ENCODE measurements at regions not wholly inside any gene's neighbourhood (a gene's known extent, or its start where the extent isn't known, plus 50 kb on each side); places are given as distances from the start of the nearest gene placed in this dataset.

- intact Hi-C loops (cut with DNase I): no loop called here
- 71 to 77% methylated on average over 11 of the region's 11 CpGs for whole genome bisulfite sequencing, 2 donors
Observed at GRCh38 chr15:37818152-37818677, 116.2 kb upstream of the TMCO5A start.

GRCh38 chr15:37819191-37819590 is 115.2 kb upstream of the TMCO5A start:
- Histone ChIP-seq H3K4me1 (no peaks in the 10 kb centered on the region), H3K4me3 (no peak overlapping the region), H3K27me3 (no peaks in the 10 kb centered on the region), H3K27ac (no peak overlapping the region), H3K9me3 (no peaks in the 10 kb centered on the region), H3K36me3 (replicated peaks in 1 of 2; ENCODE audit: insufficient read depth in 1 of 2, low read depth in 2 of 2) (no peaks in the 10 kb centered on the region)
- no peak for TF ChIP-seq CTCF (IDR thresholded peaks at IDR 0.05)
- no peak for TF ChIP-seq POLR2A (IDR thresholded peaks at IDR 0.05)
- intact Hi-C loops (cut with DNase I): no loop called here
- DNase-seq: no peak
- ATAC-seq: no peak
- WGBS, 2 donors: 36 to 67% methylated on average over 1 of the region's 1 CpG

More at GRCh38 chr15:37818152-37818677, 116.2 kb upstream of the TMCO5A start:
- Histone ChIP-seq H3K27ac (no peak overlapping the region), H3K27me3 (no peaks in the 10 kb centered on the region), H3K4me3 (no peak overlapping the region), H3K4me1 (no peaks in the 10 kb centered on the region), H3K9me3 (no peaks in the 10 kb centered on the region), H3K36me3 (replicated peaks in 1 of 2; ENCODE audit: insufficient read depth in 1 of 2, low read depth in 2 of 2) (no peaks in the 10 kb centered on the region)
- ATAC-seq (no peak), DNase-seq (no peak)
- TF ChIP-seq CTCF (IDR thresholded peaks at IDR 0.05): no peak
- no peak for TF ChIP-seq POLR2A (IDR thresholded peaks at IDR 0.05)

- no peak overlapping the region for H3K27ac ChIP-seq
- intact Hi-C loops (cut with DNase I): no loop called here
- no peaks in the 10 kb centered on the region for H3K9me3 ChIP-seq
- no peak overlapping the region for H3K4me3 ChIP-seq
- H3K27me3 ChIP-seq: no peaks in the 10 kb centered on the region
- DNase-seq (no peak), ATAC-seq (no peak)
- 71 to 74% methylated on average over 10 of the region's 10 CpGs for WGBS, 2 donors
- no peak for TF ChIP-seq POLR2A (IDR thresholded peaks at IDR 0.05)
- TF ChIP-seq CTCF (IDR thresholded peaks at IDR 0.05): no peak
- no peaks in the 10 kb centered on the region for H3K36me3 ChIP-seq (replicated peaks in 1 of 2; ENCODE audit: insufficient read depth in 1 of 2, low read depth in 2 of 2)
- H3K4me1 ChIP-seq: no peaks in the 10 kb centered on the region
Observed at GRCh38 chr15:37820380-37821128, 113.9 kb upstream of the TMCO5A start.

GRCh38 chr15:37823601-37824275 is 110.7 kb upstream of the TMCO5A start:
- intact Hi-C loops (cut with DNase I): no loop called here
- 71 to 77% methylated on average over 10 of the region's 10 CpGs for WGBS, 2 donors
- TF ChIP-seq POLR2A (IDR thresholded peaks at IDR 0.05) (no peak), CTCF (IDR thresholded peaks at IDR 0.05) (no peak)

More at GRCh38 chr15:37823601-37824275, 110.7 kb upstream of the TMCO5A start:
- ATAC-seq (no peak), DNase-seq (no peak)
- no peaks in the 10 kb centered on the region for H3K4me1 ChIP-seq
- H3K36me3 ChIP-seq (replicated peaks in 1 of 2; ENCODE audit: insufficient read depth in 1 of 2, low read depth in 2 of 2): no peaks in the 10 kb centered on the region
- no peaks in the 10 kb centered on the region for H3K27me3 ChIP-seq
- no peak overlapping the region for H3K4me3 ChIP-seq
- H3K27ac ChIP-seq: no peak overlapping the region
- H3K9me3 ChIP-seq: no peaks in the 10 kb centered on the region
